GDM1 (cell line): ENCODE measurements at regions not wholly inside any gene's neighbourhood (a gene's known extent, or its start where the extent isn't known, plus 50 kb on each side); places are given as distances from the start of the nearest gene placed in this dataset.

Experiments used
- DNase-seq: peaks from one replicate; lab custom pipeline; 2025; lab: John Stamatoyannopoulos, UW

GRCh38 chr6:168773788-168774187 lies 332.8 kb downstream of the SMOC2 start:
- no peak for DNase-seq

DNA sequence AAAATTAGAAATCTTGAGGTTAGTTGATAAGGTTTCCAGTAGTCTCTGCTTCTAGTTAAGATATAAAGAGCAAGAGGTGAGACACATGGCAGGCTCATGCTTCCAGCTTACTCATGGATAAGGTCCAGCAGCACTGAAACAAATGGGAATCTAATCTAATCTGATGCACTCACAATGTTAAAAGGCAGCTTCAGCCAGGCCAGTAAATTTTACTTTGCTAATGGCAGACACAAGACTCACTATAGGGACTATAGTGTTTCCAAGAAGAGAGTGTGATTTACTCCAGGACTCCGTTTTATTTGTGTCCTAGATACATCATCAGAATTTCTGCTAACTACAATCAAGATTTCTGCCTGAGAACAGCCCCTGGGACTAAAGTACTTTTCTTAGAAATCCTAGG lies 324.8 kb downstream of the SMOC2 start:
- DNase-seq, result no peak

GRCh38 chr6:168756009-168756634 lies 315.1 kb downstream of the SMOC2 start:
- DNase-seq, result no peak

- DNase-seq, result no peak
Observed at GRCh38 chr6:168746643-168747042, 305.7 kb downstream of the SMOC2 start.

GRCh38 chr6:168746013-168746412 lies 305.0 kb downstream of the SMOC2 start:
- DNase-seq, result no peak

DNA sequence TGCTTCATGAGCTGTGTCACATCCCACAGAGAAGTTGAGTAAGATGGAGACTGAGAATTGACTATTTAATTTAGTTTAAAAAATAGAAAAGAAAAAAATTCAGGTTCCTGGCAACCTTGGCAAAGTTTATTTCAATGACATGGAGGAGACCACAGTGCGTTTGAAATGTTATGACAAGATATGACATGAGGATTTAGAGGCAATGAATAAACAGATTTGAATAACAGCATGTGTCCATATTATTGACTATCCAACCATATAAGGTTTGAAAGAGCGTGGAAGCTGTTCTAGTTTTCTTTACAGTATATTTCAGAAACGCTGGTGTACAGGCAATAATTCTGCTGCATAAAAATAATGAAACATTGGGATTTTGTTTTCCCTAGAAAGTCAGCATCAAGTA lies 303.9 kb downstream of the SMOC2 start:
- no peak for DNase-seq

DNA sequence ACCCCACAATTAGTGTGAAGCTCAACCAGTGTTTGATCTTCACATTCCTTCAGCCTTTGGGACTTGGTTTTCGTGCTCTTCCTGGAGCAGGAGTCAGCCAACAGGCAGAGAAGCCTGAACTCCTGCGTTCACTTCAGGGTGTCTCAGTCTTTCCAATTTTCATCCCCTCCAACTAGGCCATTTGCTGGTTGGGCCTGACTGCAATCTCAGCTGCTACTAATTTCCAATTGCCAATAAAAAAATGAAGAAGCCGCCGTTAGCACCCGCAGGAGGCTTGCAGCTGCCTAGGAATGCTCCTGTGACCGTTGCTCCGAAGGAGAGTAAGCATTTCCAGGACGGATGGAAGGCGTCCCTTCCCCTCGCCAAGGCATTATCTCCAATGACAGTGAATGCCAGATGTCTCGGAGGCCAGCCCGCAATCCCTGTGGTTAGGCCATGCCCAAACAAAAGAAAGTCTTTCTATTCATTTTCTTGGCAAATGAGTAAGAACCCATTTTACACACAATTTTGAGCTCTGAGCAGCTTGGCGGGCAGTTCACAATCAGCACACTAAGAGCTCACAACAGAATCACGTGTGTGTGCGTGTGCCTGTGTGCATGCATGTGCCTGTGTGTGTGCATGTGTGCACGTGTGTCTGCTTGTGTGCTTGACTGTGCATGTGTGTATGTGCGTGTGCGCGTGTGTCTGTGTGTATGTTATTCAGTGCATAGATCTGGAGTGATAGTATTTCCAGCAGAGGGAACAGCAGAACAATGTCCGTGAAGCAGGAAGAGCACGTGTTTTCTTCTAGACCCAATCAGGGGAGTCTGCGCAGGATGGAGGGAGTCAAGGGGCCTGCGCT lies 301.2 kb downstream of the SMOC2 start:
- no peak for DNase-seq

- no peak for DNase-seq
Observed at GRCh38 chr6:168741305-168741704, 300.3 kb downstream of the SMOC2 start.

GRCh38 chr6:168739381-168739780 lies 298.4 kb downstream of the SMOC2 start:
- DNase-seq, result no peak

- no peak for DNase-seq
Observed at GRCh38 chr6:168737481-168737880, 296.5 kb downstream of the SMOC2 start.

DNA sequence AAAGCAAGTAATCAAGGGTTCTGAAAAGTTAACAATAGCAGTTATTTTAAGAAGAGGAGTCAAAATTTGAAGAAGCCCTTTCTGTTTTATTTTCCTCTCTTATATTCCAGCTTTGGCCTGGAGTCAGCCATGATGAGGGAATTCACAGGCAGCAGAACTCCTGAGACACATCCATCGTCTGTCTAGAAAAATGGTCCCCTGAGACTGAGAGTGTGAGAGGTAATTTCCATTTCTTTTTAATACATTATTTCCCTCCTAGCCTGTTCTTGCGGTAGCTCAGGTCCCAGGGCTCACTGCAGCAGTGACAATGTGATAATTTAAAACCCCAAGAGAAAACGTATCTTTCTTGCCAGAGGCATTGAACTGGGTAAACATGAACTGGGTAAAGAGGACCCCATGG lies 296.0 kb downstream of the SMOC2 start:
- DNase-seq, result no peak

DNA sequence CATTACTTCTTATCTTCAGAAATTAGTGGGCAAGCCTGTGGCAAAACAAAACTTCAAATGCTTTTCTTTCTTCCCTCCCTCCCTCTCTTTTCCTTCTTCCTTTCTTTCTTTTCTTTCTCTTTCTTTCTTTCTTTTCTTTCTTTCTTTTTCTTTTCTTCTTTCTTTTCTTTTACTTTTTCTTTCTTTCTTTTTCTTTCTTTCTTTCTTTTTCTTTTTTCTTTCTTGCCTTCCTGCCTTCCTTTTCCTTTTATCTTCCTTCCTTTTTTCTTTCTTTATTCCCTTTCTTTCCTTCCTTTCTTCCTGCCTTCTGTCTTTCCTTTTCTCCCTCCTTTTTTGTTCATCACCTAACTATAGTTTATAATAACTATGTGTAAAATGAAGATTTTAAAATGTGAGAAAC lies 295.1 kb downstream of the SMOC2 start:
- no peak for DNase-seq

- no peak for DNase-seq
Observed at GRCh38 chr6:168735268-168735949, 294.4 kb downstream of the SMOC2 start.

GRCh38 chr6:168734523-168734922 lies 293.5 kb downstream of the SMOC2 start:
- DNase-seq, result no peak

DNA sequence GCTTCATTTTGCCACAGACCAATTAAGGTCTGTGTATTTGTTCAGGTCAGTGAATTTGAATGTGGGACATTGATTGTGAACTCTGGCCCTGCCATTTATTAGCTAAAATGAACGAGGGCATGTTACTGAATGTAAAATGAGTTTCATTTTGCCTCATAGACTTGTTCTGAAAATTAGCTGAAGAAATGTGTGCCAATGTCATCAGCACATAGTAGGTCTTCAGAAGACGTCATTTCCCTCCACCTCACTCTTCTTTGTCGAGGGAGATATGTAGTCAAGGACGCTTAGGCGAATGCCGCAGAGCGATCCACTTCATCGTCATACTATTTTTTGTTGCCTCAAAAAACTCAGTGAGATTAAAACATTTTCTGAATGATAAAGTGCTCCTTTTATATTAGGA lies 291.7 kb downstream of the SMOC2 start:
- no peak for DNase-seq

GRCh38 chr6:168730931-168731716 lies 290.1 kb downstream of the SMOC2 start:
- DNase-seq, result no peak

DNA sequence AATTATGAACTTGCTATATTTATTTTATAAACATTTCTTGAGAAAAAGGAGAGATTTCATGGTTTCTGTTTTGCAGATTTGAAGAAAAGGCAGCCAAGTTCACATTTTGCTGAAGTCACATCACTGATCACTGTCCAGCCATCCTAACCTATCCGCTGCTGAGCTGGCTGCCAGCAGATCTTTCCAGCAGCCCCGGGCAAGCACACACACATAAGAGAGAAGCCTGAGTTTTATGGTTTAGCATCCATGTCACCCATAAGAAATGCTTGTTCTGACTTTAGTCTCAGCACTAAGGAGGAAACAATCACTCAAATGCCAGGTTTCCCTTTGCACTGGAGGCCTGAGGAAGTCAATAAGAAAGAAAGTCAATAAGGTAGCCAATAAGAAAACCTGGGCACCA lies 287.1 kb downstream of the SMOC2 start:
- DNase-seq, result no peak

GRCh38 chr6:168726312-168726856 lies 285.4 kb downstream of the SMOC2 start:
- no peak for DNase-seq

DNA sequence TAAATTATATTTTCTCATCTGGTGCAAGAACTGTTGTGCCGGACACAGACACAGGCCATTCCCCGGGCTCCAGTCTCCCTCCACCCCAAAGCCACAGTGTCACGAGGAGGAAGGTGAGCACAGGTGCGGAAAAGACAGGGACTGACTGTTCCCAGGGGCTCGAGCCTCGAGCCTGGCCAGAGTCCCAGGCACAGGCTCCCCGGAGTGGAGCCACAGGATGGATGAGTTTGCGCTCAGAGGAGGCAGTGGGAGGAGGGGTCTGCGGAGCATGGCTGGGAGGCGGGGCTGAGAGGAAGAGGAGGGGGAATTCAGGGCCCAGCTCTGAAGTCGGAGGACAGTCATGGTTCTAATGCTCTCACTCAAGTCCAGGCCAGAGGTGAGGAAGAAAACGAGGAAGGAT lies 284.8 kb downstream of the SMOC2 start:
- no peak for DNase-seq

GRCh38 chr6:168724669-168725570 lies 283.9 kb downstream of the SMOC2 start:
- no peak for DNase-seq

- DNase-seq, result no peak
Observed at GRCh38 chr6:168724033-168724432, 283.0 kb downstream of the SMOC2 start.
